Muscle layer of duodenum (tissue), 2 donors: ENCODE measurements at regions not wholly inside any gene's neighbourhood (a gene's known extent, or its start where the extent isn't known, plus 50 kb on each side); places are given as distances from the start of the nearest gene placed in this dataset.

ENCODE experiments used
- H3K27ac ChIP-seq: one replicate; pipeline ENCODE4 v1.7.0; 2013; ENCODE audit warnings: mild to moderate bottlenecking, low read length
- H3K27me3 ChIP-seq: one replicate; pipeline ENCODE4 v1.7.0; 2013; ENCODE audit warnings: low read depth, mild to moderate bottlenecking, control low read depth, low read length
- H3K36me3 ChIP-seq, 2 donors: one replicate each; pipeline ENCODE4 v1.7.0; 2013; ENCODE audit warnings: low read length in 2 of 2, control low read depth in 1 of 2, mild to moderate bottlenecking in 1 of 2; ENCODE audit not compliant: insufficient read depth in 2 of 2, control insufficient read depth in 1 of 2
- H3K4me1 ChIP-seq, 2 donors: one replicate each; pipeline ENCODE4 v1.7.0; 2013; ENCODE audit warnings: low read length in 2 of 2, mild to moderate bottlenecking in 2 of 2, control low read depth in 1 of 2, moderate library complexity in 1 of 2; ENCODE audit not compliant: insufficient read depth in 2 of 2, control insufficient read depth in 1 of 2
- H3K4me3 ChIP-seq, 2 donors: one replicate each; pipeline ENCODE4 v1.7.0; 2013; ENCODE audit warnings: low read length in 2 of 2, low read depth in 1 of 2, mild to moderate bottlenecking in 1 of 2
- H3K9me3 ChIP-seq, 2 donors: one replicate each; pipeline ENCODE4 v1.7.0; 2013; ENCODE audit warnings: low read length in 2 of 2, control low read depth in 1 of 2, mild to moderate bottlenecking in 1 of 2; ENCODE audit not compliant: control insufficient read depth in 1 of 2
- donor health status: healthy.

DNA sequence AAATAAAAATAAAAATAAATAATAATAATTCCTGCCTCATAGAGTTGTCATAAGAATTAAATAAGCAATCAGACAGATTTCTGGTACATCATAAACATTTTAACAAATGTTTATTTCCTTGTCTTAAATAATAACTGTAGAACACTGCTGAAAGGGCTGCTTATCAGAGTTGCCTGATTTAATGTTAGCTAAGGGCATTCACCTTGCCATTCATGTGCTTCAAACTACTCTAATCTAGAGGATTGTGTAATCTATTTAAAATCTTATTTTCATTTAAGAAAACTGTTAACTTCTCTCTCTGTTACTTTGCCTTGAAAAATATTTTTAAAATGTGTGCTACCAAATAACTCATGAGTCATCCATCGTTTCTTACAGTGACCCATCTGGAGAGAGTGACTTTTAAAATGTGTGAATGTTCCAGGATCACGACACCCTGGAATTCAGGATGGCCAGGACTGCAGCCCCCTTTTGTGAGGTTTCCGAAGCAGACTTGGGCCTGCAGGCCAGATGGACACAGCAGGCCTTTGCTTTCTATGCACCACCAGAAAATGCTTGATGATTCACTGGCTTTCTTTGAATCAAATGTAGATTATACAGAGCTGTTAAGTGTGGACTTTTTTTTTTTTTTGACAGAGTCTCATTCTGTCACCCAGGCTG lies 109.1 kb upstream of the TNS3 start:
- Histone ChIP-seq H3K36me3 (no peaks in the 10 kb centered on the region), H3K9me3 (no peaks in the 10 kb centered on the region), H3K27ac (no peak overlapping the region), H3K4me1 (no peaks in the 10 kb centered on the region), H3K4me3 (no peak overlapping the region), H3K27me3 (no peaks in the 10 kb centered on the region)

DNA sequence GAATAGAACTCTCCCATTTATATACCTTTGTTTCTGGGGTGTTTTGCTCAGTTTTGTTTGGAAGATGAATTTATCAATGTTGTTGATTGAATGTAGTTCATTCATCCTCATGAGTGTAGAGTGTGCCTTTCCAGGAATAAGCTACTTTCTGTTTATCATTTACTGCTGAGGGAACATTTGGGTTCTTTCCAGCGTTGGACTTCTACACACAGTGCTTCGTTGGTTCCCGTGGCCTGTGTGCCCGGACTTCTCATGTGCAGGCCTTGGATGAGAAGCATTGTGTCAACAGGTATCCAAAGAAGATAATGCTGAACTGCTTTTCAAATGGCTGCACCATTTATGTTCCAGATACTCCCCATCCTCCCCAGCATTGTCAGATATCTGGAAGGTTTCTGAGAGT lies 107.6 kb upstream of the TNS3 start:
- H3K4me1 ChIP-seq, result no peaks in the 10 kb centered on the region
- H3K9me3 ChIP-seq, result no peaks in the 10 kb centered on the region
- no peaks in the 10 kb centered on the region for H3K27me3 ChIP-seq
- H3K27ac ChIP-seq, result no peak overlapping the region
- H3K4me3 ChIP-seq, result no peak overlapping the region
- no peaks in the 10 kb centered on the region for H3K36me3 ChIP-seq

DNA sequence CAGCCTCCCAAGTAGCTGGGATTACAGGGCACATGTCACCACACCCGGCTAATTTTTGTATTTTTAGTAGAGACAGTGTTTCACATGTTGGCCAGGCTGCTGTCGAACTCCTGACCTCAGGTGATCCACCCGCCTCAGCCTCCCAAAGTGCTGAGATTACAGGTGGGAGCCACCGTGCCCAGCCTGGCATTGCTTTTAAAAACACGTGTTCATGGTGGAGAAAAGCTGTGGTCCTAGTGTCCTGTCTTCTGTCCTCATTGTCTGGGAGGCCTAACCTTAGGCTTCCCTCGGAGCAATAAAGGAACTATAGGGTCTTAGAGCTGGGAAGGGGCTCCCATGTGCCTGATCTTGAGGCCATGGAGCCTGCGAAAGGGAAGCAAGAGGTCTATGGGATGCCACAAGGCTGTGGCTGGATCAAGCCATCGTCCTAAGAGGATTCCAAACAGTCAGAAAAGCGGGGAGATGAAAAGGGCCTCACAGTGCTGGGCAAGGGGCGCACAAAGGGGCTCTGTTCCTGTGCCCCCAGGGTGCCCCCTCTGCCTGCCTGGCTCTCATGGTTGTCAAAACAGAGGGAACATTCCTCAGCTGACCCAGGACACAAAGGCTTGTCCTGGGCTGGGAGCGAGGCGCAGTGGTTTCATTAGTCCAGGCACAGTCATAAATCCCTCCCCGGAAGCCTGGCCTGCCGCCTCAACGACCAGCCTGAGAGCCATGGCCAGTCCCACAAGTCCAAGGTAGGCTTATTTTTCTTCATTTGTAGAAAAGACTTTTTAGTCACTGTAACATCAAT lies 106.6 kb upstream of the TNS3 start:
- H3K4me1 ChIP-seq, result no peaks in the 10 kb centered on the region
- no peaks in the 10 kb centered on the region for H3K36me3 ChIP-seq
- no peak overlapping the region for H3K27ac ChIP-seq
- no peaks in the 10 kb centered on the region for H3K9me3 ChIP-seq
- H3K27me3 ChIP-seq, result no peaks in the 10 kb centered on the region
- H3K4me3 ChIP-seq, result no peak overlapping the region

DNA sequence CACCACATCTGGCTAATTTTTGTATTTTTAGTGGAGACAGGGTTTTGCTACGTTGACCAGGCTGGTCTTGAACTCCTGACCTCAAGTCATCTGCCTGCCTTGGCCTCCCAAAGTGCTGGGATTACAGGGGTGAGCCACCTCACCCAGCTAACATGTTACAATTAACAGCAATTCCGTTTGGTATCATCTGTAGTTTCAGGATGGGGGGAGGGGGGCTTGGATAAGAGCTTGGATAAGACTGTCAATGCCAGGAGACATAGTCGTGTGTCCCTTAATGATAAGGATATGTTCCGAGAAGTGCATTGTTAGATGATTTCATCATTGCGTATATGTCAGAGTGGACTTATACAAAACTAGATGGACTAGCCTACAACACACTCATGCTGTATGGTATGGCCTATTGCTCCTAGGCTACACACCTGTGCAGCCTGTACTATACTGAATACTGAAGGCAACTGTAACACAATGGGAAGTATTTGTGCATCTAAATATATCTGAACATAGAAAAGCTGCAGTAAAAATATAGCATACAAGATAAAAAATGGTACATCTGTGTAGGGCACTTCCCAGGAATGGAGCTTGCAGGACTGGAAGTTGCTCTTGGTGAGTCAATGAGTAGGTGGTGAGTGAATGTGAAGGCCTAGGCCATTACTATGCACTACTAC lies 103.9 kb upstream of the TNS3 start:
- Histone ChIP-seq H3K36me3 (no peaks in the 10 kb centered on the region), H3K27ac (no peak overlapping the region), H3K9me3 (no peaks in the 10 kb centered on the region), H3K4me1 (no peaks in the 10 kb centered on the region), H3K4me3 (no peak overlapping the region), H3K27me3 (no peaks in the 10 kb centered on the region)

DNA sequence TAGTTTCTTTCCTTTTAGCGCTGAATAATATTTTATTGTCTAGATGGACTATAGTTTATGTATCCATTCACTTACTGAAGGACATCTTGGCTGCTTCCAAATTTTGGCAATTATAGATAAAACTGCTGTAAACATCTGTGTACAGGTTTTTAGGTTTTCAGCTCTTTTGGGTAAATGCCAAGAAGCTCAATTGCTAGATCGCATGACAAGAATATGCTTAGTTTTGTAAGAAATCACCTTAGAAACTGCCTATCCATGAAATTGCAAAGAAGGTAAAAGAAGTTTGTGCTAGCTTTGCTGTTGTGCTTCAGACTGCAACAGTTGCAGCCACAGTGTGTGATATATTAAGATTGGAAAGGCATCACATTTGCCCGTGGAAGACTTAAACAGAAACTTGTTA lies 103.2 kb upstream of the TNS3 start:
- no peaks in the 10 kb centered on the region for H3K9me3 ChIP-seq
- no peaks in the 10 kb centered on the region for H3K27me3 ChIP-seq
- H3K4me3 ChIP-seq, result no peak overlapping the region
- H3K4me1 ChIP-seq, result no peaks in the 10 kb centered on the region
- H3K36me3 ChIP-seq, result no peaks in the 10 kb centered on the region
- H3K27ac ChIP-seq, result no peak overlapping the region

DNA sequence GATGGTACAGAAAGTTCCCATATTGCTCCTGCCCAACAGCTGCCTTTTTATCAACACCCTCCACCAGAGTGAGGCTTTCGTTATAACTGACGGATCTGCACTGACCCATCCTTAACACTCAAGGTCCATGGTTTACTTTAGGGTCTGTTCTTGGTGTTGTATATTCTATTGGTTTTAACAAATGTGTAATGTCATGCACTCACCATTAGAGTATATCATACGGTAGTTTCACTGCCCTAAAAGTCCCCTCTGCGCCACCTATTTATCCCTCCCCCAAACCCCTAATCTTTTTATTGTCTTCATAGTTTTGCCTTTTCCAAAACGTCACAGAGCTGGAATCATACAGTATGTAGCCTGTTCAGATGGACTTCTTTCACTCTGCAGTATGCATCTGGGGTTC lies 102.8 kb upstream of the TNS3 start:
- Histone ChIP-seq H3K27me3 (no peaks in the 10 kb centered on the region), H3K4me3 (no peak overlapping the region), H3K4me1 (no peaks in the 10 kb centered on the region), H3K27ac (no peak overlapping the region), H3K9me3 (no peaks in the 10 kb centered on the region), H3K36me3 (no peaks in the 10 kb centered on the region)

DNA sequence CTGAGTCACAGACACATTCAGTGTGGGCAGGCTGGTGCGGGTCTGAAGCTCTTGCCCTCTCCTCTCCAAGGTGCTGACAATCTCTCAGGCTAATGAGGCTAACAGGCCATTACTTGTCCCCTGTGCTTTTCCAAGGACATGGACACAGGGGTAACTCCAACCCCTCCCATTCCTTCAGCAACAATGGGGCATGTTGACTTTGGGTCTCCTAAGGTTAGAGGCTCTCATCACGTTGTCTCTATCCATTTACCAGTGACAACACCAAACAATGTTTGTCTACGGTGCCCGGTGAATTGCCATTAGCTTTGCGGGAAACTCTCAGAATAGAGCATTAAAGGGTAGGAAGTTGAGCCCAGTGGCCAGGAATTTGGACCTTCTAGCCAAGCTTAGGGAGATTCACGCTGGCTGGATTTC lies 101.6 kb upstream of the TNS3 start:
- H3K27ac ChIP-seq, result no peak overlapping the region
- no peaks in the 10 kb centered on the region for H3K4me1 ChIP-seq
- H3K27me3 ChIP-seq, result no peaks in the 10 kb centered on the region
- no peaks in the 10 kb centered on the region for H3K9me3 ChIP-seq
- H3K4me3 ChIP-seq, result no peak overlapping the region
- H3K36me3 ChIP-seq, result no peaks in the 10 kb centered on the region

DNA sequence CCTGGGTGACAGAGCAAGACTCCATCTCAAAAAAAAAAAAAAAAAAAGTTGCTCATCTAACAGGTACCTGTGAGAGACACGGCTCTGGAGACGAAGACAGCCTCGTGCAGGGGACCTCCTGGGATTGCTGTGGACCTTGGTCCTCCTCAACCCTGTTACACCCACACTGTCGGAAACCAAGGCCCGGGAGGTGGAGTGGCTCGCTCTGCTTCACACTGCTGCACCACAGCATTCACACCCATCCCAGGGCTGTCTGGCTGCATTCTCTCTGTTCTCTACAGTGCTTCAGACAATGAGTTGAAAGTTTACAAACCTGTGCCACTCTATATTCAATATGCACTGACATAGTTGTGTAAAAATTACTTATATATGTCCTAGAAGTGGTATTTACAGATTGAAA lies 101.0 kb upstream of the TNS3 start:
- Histone ChIP-seq H3K9me3 (no peaks in the 10 kb centered on the region), H3K36me3 (no peaks in the 10 kb centered on the region), H3K4me1 (no peaks in the 10 kb centered on the region), H3K4me3 (no peak overlapping the region), H3K27ac (no peak overlapping the region), H3K27me3 (no peaks in the 10 kb centered on the region)

DNA sequence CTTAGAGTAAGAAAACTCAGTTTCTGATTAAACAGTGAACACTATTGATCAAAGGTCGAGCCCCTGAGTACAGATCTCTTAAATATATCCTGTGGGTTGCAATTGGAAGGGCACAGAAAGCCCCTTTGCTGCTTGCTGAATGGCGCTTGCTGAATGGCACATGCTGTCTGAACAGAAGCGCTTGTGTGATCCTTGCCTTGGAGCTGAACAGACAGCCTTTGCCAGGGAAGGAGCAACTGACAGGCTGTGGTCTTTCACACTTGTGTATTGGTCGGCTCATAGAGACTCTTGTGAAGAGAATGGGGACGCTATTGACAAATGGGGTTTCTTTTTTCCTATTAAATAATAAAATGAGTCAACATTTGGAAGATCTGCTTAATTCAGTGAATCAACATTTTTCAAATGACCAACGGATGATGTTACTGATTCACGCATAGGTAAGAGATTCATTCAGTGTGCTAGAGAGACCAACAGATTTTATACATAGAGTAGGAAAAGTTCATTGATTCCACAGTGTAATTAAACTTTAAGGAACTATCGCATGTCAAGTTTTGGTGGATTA lies 99.4 kb upstream of the TNS3 start:
- Histone ChIP-seq H3K4me1 (no peaks in the 10 kb centered on the region), H3K4me3 (no peak overlapping the region), H3K27me3 (no peaks in the 10 kb centered on the region), H3K27ac (no peak overlapping the region), H3K36me3 (no peaks in the 10 kb centered on the region), H3K9me3 (no peaks in the 10 kb centered on the region)

DNA sequence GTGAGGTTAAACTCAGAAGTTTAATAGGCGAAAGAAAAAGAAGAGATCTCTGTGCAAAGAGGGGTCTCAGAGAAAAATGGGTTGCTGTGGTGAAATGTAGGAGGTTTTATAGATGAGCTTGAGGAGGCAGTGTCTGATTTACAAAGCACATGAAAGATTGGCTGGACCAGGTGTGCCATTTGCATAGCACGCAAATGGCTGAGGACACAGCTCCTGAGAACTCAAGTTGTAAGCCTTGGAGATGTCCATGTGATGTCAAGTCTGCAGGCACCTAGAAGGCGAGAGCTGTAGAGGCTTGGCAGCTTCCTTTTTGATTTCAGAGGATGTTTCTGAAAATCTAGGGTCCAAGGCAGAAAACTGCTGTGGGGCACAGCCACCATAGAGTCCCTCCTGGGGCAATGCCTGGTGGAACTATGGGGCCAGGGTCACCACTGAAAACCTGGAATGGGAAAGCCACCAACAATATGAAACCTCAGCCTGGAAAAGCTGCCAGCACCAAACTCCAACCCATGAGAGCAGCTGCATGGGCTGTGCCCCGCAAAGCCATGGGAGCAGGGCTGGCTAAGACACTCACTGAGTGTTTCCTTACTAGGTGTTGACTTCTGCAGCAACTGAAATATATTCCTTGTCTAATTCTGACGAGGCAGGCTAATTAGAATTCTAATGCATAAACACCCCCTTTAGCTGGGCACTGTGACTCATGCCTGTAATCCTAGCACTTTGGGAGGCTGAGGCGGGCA lies 96.9 kb upstream of the TNS3 start:
- Histone ChIP-seq H3K4me1 (no peaks in the 10 kb centered on the region), H3K27ac (no peak overlapping the region), H3K9me3 (no peaks in the 10 kb centered on the region), H3K4me3 (no peak overlapping the region), H3K36me3 (no peaks in the 10 kb centered on the region), H3K27me3 (no peaks in the 10 kb centered on the region)

DNA sequence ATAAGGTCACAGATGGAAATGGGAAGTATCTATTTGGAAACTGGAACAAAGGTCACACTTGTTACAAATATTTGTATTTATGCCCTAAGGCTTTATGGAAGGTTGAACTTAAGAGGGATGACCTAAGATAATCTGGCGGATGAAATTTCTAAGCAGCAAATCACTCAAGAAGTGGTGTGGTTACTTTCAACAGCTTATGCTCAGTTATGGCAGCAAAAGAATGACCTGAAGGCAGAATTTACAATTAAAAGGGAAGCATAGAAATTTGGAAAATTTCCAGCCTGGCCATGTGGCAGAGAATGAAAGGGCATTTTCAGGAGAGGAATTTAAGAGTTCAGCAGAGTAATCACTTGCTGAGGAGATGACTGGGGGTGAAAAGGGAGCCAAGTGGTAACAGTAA lies 95.8 kb upstream of the TNS3 start:
- no peaks in the 10 kb centered on the region for H3K27me3 ChIP-seq
- H3K9me3 ChIP-seq, result no peaks in the 10 kb centered on the region
- H3K36me3 ChIP-seq, result no peaks in the 10 kb centered on the region
- H3K4me1 ChIP-seq, result no peaks in the 10 kb centered on the region
- H3K27ac ChIP-seq, result no peak overlapping the region
- no peak overlapping the region for H3K4me3 ChIP-seq
